DMS153 treated with DMSO at 0.1 percent for 48 hours (cell line): ENCODE measurements at regions not wholly inside any gene's neighbourhood (a gene's known extent, or its start where the extent isn't known, plus 50 kb on each side); places are given as distances from the start of the nearest gene placed in this dataset.
"Not testable (repeated sequence)": the region's sequence is repeated elsewhere in the genome, so short reads cannot be mapped to it uniquely, and the experiment has no call there.

Source experiments
- DNase-seq: peaks from one replicate; lab custom pipeline; 2025; ENCODE audit not compliant: unreplicated experiment; lab: John Stamatoyannopoulos, UW

- no peak for DNase-seq
These were observed 127.3 kb upstream of the PLD5 start for GRCh38 chr1:242651817-242652216.

- DNase-seq = no peak
These were observed 117.0 kb upstream of the PLD5 start for GRCh38 chr1:242641461-242641860.

- no peak for DNase-seq
These were observed 114.6 kb upstream of the PLD5 start for GRCh38 chr1:242639104-242639503.

- DNase-seq = no peak
These were observed 110.2 kb upstream of the PLD5 start for GRCh38 chr1:242634732-242635131.

GRCh38 chr1:242629396-242629795 lies 104.9 kb upstream of the PLD5 start:
- no peak for DNase-seq

- no peak for DNase-seq
These were observed 99.3 kb upstream of the PLD5 start for GRCh38 chr1:242623756-242624155.

GRCh38 chr1:242623119-242623518 lies 98.6 kb upstream of the PLD5 start:
- DNase-seq = no peak

GRCh38 chr1:242613266-242613815 lies 88.8 kb upstream of the PLD5 start:
- DNase-seq = no peak

- no peak for DNase-seq
These were observed 85.7 kb upstream of the PLD5 start for GRCh38 chr1:242610209-242610608.

GRCh38 chr1:242605521-242605920 lies 81.0 kb upstream of the PLD5 start:
- no peak for DNase-seq

GRCh38 chr1:242602001-242602400 lies 77.5 kb upstream of the PLD5 start:
- DNase-seq = no peak

- not testable (repeated sequence) for DNase-seq
These were observed 69.3 kb upstream of the PLD5 start for GRCh38 chr1:242593756-242594155.

- no peak for DNase-seq
These were observed 61.8 kb upstream of the PLD5 start for GRCh38 chr1:242586360-242586680.

GRCh38 chr1:242585616-242586359 lies 61.3 kb upstream of the PLD5 start:
- no peak for DNase-seq

GRCh38 chr1:242582669-242583068 lies 58.2 kb upstream of the PLD5 start:
- DNase-seq = no peak

GRCh38 chr1:242579528-242580235 lies 55.2 kb upstream of the PLD5 start:
- no peak for DNase-seq
